Pulmonary artery endothelial cell (primary cell): ENCODE measurements at regions not wholly inside any gene's neighbourhood (a gene's known extent, or its start where the extent isn't known, plus 50 kb on each side); places are given as distances from the start of the nearest gene placed in this dataset.

Experiments
- DNase-seq: peaks from one replicate; pipeline ENCODE4 v3.0.0-alpha.2; 2011; ENCODE audit warnings: low read depth, low spot score

DNA sequence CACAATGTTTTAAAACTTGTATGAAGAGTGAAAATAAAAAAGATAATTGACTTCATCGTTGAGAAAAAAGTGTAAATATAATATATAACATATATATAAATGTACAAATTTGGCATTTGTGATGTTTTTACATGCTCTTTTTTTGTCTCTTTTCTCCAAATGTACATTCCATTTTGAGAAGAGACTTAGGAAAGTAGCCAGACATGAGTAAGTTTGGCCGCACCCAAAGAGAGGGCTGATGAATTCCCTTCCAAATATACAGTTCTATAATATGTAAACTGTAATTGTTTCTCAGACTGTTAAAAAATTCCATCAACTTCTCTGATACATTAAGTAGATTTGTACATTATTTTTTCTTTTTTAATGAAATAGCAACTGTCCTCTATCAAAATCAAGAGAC lies 193.2 kb upstream of the MAP3K1 start:
- no peak for DNase-seq

GRCh38 chr5:56620903-56621677 lies 194.3 kb upstream of the MAP3K1 start:
- peak; percentile 41 for DNase-seq

DNA sequence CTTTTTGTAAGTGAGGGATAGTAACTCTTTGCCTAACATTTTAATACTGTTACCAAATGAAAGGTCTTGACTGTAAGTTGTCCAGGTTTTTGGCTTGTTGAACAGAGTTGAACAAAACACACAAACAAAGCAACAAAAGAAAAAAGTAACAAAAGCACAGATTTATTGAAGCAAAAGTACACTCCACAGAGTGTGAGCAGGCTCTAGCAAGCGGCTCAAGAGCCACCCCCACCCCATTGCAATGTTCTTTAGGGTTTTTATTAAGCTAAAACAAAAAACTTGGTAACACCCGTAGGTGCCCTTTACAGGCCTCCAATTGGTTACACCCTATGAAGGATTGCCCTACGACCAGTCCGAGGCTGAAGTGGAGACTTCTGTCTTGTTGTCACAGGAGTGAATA lies 197.4 kb upstream of the MAP3K1 start:
- no peak for DNase-seq

- DNase-seq: no peak
Measured at GRCh38 chr5:56616454-56617160, 198.7 kb upstream of the MAP3K1 start.

DNA sequence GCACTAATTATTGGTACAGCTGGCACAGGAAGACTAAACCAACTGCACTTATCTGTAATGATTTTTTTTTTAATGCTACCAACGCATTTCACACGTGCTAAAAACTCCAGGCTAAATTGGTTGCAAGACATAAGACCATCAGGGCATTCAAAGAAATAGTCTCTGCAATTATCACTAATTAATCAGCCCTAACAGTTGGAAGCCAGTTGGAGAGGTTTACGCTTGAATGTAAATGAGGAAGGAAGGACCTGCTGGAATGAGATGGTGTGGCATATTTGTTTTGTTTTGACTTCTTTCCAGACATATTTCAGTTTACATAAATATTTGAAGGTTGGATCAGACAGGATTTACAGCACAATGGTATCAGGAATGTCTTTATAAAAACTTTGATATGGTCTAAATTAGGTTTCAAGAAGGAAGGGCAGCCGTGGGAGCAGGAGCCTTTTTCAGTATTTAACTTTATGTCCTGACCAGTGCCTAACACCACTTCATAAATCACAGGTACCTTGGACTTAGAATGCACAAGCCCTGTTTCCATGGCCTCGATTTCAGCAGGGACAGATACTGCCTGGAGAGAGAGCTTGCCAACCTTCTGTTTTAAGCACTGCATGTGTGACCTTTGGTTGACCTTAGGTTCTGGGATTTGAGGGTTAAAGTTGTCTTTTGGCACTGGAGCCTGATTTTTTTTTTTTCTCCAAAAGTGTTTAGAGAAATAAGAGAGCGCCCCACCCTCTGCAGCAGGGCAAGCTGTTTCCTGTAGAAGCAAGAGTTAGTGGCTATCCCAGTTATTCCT lies 199.8 kb upstream of the MAP3K1 start:
- DNase-seq: no peak

DNA sequence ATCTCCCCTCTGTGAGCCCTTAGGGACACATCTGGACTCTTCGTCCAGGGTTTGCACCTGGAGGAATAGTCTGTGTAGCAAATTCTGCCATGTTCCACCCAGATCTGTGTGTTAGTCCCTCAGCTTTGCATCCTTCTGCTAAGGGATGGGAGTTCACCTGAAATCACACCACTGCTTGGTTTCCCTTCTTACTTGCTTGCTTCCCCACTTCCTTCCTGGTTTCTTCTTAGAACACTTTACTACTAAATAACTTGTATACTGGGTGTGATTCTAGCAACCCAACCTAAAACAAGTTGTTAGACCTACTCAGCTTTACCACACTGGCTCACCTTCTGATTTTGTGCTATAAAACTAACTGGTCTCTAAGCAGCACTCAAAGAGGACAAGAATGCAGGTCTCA lies 202.6 kb upstream of the MAP3K1 start:
- DNase-seq: no peak

- DNase-seq: no peak
Measured at GRCh38 chr5:56612353-56612752, 203.0 kb upstream of the MAP3K1 start.

GRCh38 chr5:56610093-56610698 lies 205.2 kb upstream of the MAP3K1 start:
- no peak for DNase-seq

GRCh38 chr5:56608217-56608925 lies 207.0 kb upstream of the MAP3K1 start:
- DNase-seq: no peak

DNA sequence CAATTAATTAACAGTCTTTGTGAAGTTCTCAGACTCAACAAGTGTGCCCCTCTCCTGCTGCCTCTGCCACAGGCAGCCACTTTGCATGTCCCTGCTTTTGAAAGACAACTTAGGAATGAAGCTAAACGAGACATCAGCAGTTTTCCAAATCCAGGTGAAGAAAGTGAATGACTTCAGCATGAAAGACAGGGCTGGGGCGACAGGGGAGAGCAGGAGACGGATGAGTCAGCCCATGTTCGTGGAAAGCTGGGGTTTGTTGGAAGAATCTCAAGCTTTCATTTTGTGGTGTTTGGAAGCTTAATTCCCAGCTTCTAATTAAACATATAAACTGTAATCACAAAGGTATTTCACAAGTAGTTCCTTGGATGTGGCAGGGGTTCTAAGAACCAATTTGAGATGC lies 207.8 kb upstream of the MAP3K1 start:
- DNase-seq: no peak

GRCh38 chr5:56607074-56607473 lies 208.3 kb upstream of the MAP3K1 start:
- DNase-seq: no peak

DNA sequence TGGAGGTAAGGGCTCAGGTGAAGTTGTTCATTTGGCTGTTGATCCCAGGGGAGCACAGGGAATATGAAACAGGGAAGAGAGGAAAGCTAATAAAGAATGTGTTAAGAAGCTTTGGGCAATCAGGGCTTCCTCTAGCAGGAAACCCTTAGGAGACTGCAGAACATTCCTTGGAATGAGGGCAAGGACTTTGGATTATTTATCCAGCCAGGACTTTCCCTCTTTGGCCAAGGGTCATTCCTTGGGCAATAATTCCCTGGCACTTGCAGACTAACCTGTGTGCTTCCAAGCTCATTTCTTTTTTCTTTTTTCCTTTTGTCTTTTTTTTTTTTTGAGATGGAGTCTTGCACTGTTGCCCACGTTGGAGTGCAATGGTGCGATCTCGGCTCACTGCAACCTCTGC lies 209.2 kb upstream of the MAP3K1 start:
- no peak for DNase-seq

- DNase-seq: no peak
Measured at GRCh38 chr5:56605231-56605630, 210.1 kb upstream of the MAP3K1 start.

GRCh38 chr5:56601641-56602071 lies 213.7 kb upstream of the MAP3K1 start:
- DNase-seq: no peak

DNA sequence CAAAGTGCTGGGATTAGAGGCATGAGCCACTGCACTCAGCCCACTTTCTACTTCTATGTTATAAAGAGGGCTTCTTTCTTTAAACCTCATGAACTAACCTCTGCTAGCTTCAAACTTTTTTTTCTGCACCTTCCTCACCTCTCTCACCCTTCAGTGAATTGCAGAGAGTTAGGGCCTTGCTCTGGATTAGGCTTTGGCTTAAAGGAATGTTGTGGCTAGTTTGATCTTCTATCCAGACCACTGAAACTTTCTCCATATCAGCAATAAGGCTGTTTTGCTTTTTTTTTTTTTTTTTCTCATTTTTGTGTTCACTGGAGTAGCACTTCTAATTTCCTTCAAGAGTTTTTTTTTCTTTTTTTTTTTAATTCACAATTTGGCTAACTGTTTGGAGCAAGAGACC lies 216.4 kb upstream of the MAP3K1 start:
- DNase-seq: no peak

GRCh38 chr5:56596155-56596554 lies 219.2 kb upstream of the MAP3K1 start:
- no peak for DNase-seq

GRCh38 chr5:56595566-56595965 lies 219.8 kb upstream of the MAP3K1 start:
- DNase-seq: no peak

- no peak for DNase-seq
Measured at GRCh38 chr5:56594792-56595191, 220.6 kb upstream of the MAP3K1 start.

- no peak for DNase-seq
Measured at GRCh38 chr5:56591081-56591480, 224.3 kb upstream of the MAP3K1 start.

GRCh38 chr5:56589481-56589860 lies 225.9 kb upstream of the MAP3K1 start:
- no peak for DNase-seq
